NCI-H2081 (cell line): ENCODE measurements at regions not wholly inside any gene's neighbourhood (a gene's known extent, or its start where the extent isn't known, plus 50 kb on each side); places are given as distances from the start of the nearest gene placed in this dataset.
A peak's percentile ranks its signal among the peaks of the same experiment; 100 is the strongest.

Experiments
- DNase-seq, 2 experiments: peaks; one replicate each; lab custom pipeline; 2025; lab: John Stamatoyannopoulos, UW

DNA sequence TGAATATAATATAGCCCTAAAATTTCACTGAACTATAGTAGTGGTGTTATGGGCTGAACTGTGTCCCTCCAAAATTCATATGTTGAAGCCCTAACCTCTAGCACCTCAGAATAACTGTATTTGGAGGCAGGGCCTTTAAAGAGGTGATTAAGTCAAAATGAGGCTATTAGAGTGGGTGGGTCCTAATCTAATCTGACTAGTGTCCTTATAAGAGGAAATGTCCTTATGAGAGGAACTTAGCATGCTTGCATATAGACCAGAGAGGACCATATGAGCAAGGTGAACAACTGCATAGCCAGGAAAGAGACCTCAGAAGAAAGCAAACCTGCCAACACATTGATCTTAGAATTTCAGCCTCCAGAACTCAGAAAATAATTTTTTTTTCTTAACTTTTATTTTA lies 238.4 kb downstream of the ZEB2 start:
- DNase-seq: no peak

DNA sequence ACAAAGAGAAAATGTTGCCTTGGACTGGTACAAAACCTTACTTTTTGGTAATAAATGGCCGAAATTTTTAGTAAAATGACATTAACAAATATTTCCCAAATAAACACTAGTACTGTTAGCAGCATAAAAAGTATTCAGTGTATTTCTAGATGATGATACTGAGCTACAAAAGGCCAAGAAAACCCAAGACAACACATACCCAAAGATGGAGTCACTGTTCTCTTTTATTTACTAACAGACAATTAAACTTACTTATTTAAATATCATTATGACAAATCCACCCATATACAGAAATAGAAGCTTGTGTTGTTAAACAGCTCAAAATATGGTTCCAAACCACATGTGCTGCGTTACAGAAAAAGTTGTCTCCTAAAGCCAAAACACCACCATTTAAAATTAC lies 239.9 kb downstream of the ZEB2 start:
- no peak for DNase-seq

DNA sequence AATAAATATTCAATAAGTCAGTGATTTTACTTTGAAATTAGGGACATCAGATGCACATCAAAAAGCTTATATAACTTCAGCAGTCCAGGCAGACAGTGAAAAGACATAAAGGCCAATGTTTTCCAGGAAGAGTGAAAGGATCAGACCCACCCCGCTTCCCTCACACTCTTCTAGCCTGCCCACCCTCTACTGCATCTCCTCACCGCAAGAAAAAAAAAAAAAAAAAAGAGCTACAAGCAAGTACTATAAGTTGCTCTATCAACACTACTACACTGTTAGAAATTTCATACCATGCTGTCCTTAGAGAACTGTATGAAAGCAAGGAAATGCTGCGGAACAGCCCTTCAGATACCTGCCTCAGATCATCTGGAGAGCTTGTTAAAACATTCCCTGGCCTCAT lies 240.8 kb downstream of the ZEB2 start:
- no peak for DNase-seq

DNA sequence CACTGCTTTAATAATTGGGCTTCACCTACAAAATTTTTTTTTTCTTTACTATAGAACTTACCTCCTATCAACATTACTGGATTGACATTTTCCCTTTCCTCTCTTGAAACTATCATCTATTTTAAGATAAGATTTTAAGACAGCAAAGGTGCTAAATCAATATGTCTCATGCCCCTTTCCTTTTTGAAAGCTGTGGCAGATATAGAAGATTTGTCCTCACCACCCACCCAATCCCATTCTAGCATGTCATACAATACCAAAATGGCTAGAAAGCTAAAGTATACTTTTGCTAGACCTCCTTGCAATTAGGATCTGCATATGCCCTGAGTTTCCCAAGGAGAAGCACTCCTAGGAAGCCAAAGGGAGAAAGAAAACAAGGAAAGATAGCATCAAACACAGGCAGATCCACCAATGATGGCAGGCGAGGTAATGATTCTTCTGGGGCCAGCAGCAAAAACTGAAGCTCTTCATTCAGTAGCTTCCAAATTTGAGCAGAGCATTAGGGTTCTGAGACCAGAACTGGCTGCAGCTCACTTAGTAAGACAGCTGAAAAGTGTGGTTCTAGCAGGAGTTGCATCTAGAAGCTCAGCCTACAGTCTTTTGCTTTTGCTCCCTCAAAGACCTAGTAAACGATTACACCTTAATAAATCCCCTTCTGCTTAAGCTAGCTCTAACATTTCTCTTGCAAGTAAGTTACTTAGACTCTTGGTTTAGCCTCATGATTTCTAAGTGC lies 242.1 kb downstream of the ZEB2 start:
- no peak for DNase-seq

DNA sequence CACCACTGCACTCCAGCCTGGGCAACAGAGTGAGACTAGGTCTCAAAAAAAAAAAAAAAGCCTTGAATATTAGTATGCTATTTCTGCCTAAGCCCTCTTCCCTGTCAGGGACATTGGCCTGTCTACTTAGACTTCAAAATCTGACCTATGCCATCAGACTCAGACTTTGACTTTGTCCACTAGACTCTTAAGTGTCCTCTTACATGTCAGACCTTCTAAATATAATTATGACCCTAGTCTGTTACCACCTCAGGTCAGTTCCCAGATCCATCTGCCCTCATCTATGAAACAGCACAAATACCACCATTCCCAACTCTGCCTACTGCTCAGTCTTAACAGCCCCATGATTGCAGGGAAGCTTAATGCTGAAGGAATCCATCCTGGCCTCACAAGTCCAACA lies 244.6 kb downstream of the ZEB2 start:
- no peak for DNase-seq

DNA sequence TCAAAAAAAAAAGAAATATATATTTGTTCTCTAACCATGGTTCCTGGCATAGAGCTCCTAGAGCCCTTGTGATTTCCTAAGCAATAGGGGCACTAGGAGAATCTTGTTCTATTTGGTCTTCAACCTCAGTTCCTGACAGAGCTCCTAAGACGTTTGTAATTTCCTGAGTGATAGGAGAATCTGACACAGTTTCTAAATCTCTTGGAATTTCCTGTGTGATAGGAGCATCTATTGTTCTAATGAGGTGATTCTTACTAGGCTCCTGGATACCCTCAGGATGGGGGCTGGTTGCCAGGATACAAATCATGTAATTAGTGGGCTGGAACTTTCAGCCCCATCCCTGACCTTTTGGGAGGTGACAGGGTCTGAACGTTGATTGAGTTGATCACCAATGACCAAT lies 245.8 kb downstream of the ZEB2 start:
- no peak for DNase-seq

DNA sequence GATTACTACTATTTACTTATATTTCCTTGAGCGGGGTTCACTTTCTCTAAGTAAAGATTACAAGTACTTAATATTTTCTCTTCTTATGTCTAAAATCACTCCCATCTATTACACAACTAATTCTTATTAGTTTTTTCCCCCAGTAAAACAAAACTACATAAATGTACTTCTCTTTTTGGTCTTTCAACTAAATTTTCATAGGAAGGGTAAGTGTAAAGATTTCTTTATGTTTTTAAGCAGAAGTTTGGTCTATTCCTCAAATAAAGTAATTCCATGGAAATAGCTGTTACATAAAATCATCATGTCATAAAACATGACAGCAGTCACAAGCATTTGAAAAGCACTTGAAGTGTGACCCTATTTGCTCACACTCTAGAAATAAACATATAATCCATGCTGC lies 249.0 kb downstream of the ZEB2 start:
- no peak for DNase-seq

DNA sequence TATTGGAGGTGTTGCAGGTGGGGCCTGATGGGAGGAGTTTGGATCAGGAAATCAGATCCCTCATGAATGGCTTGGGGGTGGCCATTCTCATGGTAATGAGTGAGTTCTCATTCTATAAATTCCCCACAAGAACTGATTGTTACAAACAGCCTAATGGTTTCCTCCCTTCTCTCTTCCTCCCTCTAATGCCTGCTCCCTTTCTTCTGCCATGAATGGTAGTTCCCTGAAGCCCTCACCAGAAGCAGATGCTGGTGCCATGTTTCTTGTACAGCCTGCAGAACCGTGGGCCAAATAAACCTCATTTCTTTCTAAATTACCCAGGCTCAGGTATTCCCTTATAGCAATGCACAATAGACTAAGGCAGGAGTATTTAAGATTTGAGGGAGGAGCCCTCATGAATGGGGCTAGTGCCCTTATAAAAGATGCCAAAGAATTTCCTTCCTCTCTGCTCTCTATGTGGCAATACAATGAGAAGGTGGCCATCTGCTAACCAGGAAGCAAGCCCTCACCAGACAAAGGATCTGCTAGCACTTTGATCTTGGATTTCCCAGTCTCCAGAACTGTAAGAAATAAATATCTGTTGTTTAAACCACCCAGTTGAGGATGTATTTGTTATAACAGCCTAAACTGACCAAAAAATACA lies 251.8 kb downstream of the ZEB2 start:
- DNase-seq: no peak

DNA sequence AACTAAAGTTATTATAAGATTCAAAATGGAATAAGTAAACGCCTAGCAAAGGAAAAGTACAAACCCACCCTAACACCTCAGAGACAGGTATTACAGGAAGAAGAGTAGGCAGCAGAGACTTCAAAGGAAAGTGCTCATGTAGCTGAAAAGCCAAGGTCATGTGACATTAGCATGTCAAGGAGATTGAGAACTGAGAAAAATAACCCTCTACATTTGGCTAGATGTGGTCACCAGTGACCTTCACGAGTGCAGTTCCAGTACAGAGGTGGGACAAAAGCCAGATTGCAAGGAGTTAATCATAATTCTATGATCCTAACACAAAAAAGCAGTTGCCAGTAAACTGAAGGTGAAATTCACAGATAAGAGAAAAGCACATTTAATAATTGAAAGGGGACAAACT lies 252.7 kb downstream of the ZEB2 start:
- DNase-seq: no peak

DNA sequence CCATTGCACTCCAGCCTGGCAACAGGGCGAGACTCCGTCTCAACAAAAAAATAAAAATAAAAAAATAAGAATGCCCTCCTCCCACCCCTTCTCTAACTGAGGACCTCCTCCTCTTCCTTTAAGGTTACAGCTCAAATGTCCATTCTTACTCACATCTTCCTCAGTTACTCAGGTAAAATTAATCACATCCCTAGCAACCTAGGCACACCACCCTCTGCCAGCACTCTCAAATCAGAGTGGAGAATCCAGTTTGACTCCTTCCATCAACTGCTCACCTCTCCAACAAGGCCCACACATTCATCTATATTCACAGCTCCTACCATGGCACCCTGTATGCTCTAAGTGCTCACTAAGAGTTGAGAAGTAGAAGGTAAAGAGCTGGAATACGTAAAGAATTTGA lies 254.3 kb downstream of the ZEB2 start:
- DNase-seq: no peak

DNA sequence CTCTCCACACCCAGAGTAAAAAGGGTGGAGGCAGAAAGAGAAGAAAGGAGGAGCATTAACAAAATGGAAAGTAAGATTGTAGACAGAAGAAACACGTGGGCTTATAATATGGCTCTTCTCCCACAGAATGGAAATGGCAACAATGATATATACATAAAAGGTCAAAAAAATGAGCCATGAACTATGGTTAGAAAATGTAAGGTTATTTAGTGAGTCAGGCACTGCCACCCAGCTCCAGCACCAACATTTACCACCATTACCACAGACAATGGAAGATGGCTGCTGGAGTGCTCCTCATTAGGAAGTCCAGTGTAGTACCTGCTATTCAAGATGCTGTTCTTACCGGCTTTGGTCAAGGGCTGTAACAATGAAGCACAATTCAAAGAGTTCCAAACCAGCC lies 258.0 kb downstream of the ZEB2 start:
- no peak for DNase-seq

DNA sequence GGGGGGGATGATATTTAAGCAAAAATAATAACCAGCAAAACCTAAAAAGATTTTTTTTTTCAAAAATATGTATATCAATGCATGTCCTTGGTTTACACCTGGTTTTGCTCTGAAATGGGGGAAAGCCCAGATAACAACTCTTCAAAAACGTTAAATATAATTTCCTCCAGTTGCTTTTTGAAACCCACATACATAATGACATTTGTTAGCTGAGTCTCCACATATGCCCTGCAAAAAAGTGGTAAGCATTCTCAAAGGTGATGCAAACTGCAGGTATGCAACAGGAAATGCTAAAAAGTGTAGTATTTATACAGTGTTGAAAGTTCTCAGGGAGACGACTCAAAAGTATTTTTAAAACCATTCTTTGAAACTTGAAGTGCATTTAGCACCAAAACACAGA lies 258.6 kb downstream of the ZEB2 start:
- no peak for DNase-seq

DNA sequence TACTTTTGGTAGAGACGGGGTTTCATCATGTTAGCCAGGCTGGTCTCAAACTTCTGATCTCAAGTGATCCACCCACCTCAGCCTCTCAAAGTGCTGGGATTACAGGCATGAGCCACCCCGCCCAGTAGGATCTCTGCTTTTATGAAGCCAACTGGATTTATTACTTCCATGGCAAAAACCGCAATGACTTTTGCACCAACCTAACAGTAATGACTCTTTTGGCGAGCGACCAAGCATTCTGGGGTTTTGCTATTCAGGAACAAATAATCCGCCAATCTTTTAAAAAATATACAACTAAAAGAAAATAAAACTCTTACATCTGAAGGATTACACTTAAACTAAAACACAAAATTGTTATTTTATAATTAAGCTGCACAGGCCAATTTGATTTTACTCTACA lies 260.6 kb downstream of the ZEB2 start:
- no peak for DNase-seq

DNA sequence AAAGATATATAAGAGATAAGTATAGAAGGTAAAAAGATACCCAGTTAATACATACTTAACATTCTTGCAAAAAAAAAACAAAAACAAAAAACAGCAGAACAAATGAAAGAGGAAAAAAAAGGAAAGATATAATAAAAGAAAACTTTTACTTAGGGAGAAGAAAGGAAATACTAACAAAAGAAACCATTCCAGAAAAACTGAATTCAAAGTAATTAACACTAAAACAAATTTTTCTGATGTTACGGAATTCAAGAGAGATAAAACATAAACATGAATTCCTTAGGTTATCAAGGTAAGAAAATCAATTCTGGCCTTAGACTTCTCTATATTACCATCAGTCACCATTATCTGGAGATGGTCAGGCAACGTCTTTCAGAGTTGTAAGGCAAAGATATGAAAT lies 261.8 kb downstream of the ZEB2 start:
- DNase-seq: no peak

DNA sequence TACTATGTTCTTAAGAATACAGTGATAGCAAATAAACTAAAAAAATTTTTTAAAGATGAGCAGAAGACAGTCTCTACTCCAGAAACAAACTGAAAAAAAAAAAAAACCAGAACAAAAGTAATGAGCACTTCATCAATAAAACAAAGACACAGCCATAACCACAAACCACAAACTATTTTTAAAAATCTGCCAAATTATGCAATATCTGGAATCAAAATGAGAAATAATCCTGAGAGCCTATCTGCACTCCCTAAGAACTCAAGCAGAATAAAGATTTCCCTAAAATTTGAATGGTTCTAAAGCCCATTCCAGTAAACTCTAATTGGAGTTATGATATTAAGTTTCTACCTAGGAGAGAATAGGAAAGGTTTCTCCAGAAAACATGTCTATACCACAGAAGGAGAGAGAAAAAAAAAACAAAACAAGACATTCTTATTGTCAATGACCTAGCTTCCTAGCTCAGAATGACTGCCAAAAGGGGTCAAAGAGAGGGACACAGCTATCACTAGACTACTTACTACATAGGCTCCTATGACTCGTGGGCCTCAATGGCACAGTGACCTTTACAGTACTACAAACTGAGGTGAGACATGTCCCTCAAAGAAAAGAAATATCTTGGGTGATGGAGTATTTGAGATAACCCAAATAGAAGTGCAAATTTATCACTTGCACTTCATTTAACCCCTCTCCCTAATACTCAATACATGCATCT lies 262.8 kb downstream of the ZEB2 start:
- no peak for DNase-seq

DNA sequence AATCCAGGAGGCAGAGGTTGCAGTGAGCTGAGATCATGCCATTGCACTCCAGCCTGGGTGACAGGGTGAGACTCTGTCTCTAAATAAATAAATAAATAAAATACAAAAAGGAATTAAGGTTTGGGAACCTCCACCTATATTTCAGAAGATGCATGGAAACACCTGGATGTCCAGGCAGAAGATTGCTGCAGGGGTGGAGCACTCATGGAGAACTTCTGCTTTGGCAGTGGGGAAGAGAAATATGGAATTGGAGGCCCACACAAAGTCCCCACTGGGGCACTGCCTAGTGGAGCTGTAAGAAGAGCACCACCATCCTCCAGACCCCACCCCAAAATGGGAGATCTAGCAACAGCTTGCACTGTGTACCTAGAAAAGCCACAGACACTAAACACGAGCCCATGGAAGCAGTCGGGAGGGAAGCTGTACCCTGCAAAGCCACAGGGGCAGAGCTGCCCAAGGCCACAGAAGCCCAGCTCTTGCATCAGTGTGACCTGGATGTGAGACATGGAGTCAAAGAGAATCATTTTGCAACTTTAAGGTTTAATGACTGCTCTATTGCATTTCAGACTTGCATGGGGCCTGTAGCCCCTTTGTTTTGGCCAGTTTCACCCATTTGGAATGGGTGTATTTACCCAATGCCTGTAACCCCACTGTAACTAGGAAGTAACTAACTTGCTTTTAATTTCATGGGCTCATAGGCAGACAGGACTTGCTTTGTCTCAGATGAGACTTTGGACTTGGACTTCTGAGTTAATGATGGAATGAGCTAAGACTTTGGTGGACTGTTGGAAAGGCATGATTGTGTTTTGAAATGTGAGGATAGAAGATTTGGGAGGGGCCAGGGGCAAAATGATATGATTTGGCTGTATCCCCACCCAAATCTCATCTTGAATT lies 265.3 kb downstream of the ZEB2 start:
- DNase-seq: no peak

DNA sequence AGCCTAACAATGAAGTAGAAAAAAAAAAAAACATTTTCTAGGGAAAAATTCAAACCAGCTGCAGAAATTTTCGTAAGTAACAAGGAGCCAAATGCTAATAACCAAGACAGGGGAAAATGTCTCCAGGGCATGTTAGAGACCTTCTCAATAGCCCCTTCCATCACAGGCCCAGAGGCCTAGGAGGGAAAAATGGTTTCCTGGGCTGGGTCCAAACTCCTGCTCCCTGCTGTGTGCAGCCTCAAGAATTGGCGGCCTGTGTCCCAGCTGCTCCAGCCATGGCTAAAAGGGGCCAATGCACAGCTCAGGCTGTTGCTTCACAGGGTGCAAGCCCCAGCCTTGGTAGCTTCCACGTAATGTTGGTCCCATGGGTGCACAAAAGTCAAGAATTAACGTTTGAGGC lies 266.2 kb downstream of the ZEB2 start:
- no peak for DNase-seq

DNA sequence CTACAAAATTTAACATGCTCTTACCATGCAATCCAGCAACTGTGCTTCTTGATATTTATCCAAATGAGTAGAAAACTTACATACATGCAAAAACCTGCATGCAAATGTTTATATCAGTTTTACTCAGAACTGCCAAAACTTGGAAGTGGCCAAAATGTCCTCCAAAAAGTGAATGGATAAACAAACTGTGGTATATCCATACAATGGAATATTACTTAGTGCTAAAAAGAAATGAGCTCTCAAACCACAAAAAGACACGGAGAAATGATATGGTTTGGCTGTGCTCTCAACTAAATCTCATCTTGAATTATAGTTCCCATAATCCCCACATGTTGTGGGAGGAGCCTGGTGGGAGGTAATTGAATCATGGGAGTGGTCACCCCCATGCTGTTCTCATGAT lies 267.2 kb downstream of the ZEB2 start:
- DNase-seq: no peak

DNA sequence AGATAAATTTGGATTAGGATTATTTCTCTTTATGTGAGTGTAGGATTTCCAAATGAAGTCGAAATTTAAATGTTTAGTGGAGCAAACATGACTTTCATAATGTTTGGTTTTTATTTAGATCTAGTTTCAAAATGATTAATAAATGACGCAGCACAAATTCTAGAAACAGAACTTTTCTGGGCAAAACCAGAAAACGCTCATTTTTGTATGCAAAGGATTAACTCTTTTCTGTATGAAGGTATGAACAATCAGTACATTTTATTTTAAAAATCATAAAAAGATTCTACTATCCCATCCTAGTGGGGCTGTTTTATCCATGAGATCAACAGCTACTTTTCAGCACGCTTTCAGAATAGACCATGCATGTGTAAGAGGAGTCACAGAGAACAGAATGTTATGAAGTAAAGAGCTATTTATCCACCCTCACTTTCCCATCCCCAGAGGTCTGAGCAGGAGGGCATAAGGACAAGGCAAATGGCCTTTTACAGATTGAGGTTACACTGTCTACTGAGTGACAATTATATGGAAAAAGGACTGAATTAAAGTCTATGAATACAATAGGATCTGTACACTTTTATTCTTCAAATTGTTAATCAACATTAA lies 270.8 kb downstream of the ZEB2 start:
- no peak for DNase-seq

DNA sequence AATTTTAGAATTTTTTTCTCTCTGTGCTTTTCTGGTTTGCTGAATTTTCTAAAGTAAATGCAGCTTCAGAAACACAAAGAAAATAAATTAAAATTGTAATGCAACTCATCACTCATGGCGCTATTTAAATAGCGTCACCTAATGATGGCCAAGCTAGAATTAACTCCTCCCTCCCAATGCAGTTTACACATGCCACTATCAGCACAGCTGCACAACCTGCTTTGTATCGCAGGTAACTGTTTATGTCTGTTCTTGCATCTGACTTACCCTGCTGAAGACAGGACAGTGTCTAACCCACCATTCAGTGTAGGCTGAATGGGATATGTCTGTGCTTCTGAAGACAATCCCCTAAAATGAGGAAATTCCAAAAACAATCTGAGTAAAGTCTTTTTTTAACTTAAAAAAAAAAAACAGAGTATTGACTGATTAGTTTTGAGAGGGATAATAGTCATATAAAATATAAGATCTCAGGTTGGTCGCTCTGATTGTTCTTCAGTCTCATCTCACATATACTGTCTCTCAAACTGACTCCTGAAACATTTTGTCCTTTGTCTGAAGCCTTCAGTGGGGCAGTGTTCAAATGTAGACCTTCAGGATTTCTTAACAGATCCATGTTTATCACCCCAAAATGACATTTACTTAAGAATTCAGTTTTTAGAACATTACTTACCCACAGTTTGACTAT lies 271.4 kb downstream of the ZEB2 start:
- DNase-seq: peak in 1 of 2 experiments; percentile 6

DNA sequence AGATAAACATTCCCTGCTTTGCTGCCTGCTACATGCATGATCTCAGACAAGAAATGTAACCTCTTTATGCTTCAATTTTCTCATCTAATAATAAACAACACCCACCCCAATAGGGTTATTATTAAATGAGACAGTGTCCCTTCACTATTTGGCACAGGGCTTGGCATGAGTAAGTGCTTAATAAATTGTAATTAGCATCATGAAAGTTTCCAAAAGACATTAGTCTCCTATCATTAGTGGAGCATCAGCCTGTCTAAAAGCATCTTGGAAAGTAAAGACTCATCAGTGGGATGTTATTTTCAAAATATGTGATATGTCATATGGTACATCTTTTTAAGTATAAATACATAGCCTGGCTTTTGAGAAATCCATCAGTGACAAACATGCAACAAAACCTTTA lies 275.0 kb downstream of the ZEB2 start:
- DNase-seq: no peak
